ENCODE measurements at regions not wholly inside any gene's neighbourhood (a gene's known extent, or its start where the extent isn't known, plus 50 kb on each side); places are given as distances from the start of the nearest gene placed in this dataset.

DNA sequence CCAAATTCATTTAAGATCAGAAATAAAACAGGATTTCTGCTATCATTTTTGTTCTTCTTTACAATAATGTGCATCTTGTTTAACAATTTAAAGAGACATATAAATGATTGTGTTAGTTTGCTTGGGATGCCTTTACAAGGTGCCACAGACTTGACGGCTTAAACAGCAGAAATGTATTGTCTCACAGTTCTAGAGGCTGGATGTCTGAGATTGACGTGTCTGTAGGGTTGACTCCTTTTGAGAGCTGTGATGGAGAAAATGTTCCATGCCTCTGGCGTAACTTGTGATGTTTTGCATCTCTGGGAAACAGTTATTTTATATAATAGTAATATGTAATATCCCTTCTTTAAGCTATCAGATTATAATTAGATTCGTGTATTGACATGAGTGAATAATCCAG, 1091.6 kb upstream of the PRMT6 start (continued):
- TF ChIP-seq WRNIP1 (IDR thresholded peaks at IDR 0.05; ENCODE audit: borderline replicate concordance, low read depth, low read length) = no peak
- TF ChIP-seq ZBED1 (IDR thresholded peaks at IDR 0.05; ENCODE audit: borderline replicate concordance) = no peak
- TF ChIP-seq ZNF217 (IDR thresholded peaks at IDR 0.05) = no peak
- no peak for TF ChIP-seq IRF4 (IDR thresholded peaks at IDR 0.05; ENCODE audit: low read depth, low read length)
- TF ChIP-seq CBFB (IDR thresholded peaks at IDR 0.05; ENCODE audit: low read depth) = no peak
- no peak for TF ChIP-seq ASH2L (IDR thresholded peaks at IDR 0.05; ENCODE audit: borderline replicate concordance, low read depth)
- no peak for TF ChIP-seq RUNX3 (IDR thresholded peaks at IDR 0.05; ENCODE audit: low read length)
- no peak for TF ChIP-seq ZNF622 (IDR thresholded peaks at IDR 0.05)
- no peak for TF ChIP-seq SREBF2 (IDR thresholded peaks at IDR 0.05; ENCODE audit: low read length)
- TF ChIP-seq CHD4 (IDR thresholded peaks at IDR 0.05) = no peak

DNA sequence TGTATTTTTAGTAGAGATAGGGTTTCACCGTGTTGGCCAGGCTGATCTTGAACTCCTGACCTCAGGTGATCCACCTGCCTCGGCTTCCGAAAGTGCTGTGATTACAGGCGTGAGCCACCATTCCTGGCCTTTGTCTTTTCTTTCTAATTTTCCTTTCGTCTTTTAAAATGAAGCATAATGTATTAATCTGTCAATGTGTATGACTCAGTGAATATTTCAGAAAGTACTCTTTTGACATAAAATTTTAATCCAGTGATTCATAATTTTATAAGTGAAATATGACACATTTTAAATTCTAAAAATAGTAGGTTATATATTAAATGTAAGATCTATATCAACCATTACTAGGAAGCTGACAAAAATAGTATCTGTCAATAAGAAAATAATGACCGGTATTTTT, 1059.0 kb upstream of the PRMT6 start:
- Histone ChIP-seq H3K27me3 (replicated peaks in 1 of 2; ENCODE audit: control insufficient read depth in 2 of 2, insufficient read depth in 2 of 2, low read length in 1 of 2) (no peaks in the 10 kb centered on the region), H3K79me2 (ENCODE audit: control insufficient read depth, insufficient read depth, low read length) (no peaks in the 10 kb centered on the region), H4K20me1 (ENCODE audit: control insufficient read depth, insufficient read depth) (no peaks in the 10 kb centered on the region), H3K4me2 (ENCODE audit: control insufficient read depth, insufficient read depth) (no peak overlapping the region), H3K27ac (ENCODE audit: control insufficient read depth, insufficient read depth) (no peak overlapping the region), H2AFZ (ENCODE audit: control insufficient read depth, low read depth, low read length) (no peak overlapping the region), H3K4me1 (ENCODE audit: control insufficient read depth, insufficient read depth, low read length) (no peaks in the 10 kb centered on the region), H3K9ac (ENCODE audit: control insufficient read depth, insufficient read depth, low read length) (no peak overlapping the region), H3K36me3 (ENCODE audit: control insufficient read depth in 2 of 2, insufficient read depth in 2 of 2, low read length in 1 of 2) (no peaks in the 10 kb centered on the region), H3K9me3 (replicated peaks; ENCODE audit: control insufficient read depth, insufficient read depth, low read length) (no peaks in the 10 kb centered on the region), H3K4me3 (no peak overlapping the region)
- SMC1A ChIA-PET (ENCODE audit: uncharacterized antibody, unreplicated experiment) = no interaction called here
- FAIRE-seq (no peak), ATAC-seq (no peak), DNase-seq (ENCODE audit: low read depth, low spot score) (no peak)
- BruUV-seq (replicated peaks) = no TSS peak
- in situ Hi-C loops (cut with MboI) = no loop called here
- TF ChIP-seq, protein P1, sequence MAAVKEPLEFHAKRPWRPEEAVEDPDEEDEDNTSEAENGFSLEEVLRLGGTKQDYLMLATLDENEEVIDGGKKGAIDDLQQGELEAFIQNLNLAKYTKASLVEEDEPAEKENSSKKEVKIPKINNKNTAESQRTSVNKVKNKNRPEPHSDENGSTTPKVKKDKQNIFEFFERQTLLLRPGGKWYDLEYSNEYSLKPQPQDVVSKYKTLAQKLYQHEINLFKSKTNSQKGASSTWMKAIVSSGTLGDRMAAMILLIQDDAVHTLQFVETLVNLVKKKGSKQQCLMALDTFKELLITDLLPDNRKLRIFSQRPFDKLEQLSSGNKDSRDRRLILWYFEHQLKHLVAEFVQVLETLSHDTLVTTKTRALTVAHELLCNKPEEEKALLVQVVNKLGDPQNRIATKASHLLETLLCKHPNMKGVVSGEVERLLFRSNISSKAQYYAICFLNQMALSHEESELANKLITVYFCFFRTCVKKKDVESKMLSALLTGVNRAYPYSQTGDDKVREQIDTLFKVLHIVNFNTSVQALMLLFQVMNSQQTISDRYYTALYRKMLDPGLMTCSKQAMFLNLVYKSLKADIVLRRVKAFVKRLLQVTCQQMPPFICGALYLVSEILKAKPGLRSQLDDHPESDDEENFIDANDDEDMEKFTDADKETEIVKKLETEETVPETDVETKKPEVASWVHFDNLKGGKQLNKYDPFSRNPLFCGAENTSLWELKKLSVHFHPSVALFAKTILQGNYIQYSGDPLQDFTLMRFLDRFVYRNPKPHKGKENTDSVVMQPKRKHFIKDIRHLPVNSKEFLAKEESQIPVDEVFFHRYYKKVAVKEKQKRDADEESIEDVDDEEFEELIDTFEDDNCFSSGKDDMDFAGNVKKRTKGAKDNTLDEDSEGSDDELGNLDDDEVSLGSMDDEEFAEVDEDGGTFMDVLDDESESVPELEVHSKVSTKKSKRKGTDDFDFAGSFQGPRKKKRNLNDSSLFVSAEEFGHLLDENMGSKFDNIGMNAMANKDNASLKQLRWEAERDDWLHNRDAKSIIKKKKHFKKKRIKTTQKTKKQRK (IDR thresholded peaks at IDR 0.05; ENCODE audit: low read depth, low read length) = no peak
- RAD21 ChIA-PET (ENCODE audit: unreplicated experiment) = no interaction called here
- POLR2A ChIA-PET = no interaction called here
- WGBS (ENCODE audit: insufficient coverage, insufficient replicate concordance, low lambda C conversion rate, missing lambda C conversion rate) = 39% methylated on average over 6 of the region's 6 CpGs
- intact Hi-C loops (cut with micrococcal nuclease; ENCODE audit: unreplicated experiment) = no loop called here
- CTCF ChIA-PET = no interaction called here

All from GM12878 (cell line).